ENCODE measurements at regions not wholly inside any gene's neighbourhood (a gene's known extent, or its start where the extent isn't known, plus 50 kb on each side); places are given as distances from the start of the nearest gene placed in this dataset.
"Not testable (repeated sequence)": the region's sequence is repeated elsewhere in the genome, so short reads cannot be mapped to it uniquely, and the experiment has no call there.

DNA sequence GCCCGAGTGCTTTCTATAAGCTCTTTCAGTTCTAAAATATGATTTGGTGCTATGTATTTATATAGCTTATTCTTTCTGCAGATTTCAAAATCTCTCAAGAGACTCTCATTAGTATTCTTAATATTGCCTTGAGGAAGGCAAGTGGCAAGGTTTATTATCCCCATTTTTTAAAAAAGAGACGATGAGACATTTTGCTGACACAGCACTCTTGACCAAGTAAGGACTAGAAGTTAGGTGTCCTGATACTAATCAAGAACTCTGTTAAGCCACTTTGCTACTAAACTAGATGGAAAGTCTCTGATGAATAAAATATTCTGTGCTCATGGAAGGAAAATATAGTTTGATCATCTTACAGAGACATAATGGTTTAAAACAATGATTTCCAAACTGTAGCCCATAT lies 164.7 kb downstream of the MZT1 start:
- Mint-ChIP-seq H3K36me3 (no peaks in the 10 kb centered on the region), H3K27me3 (no peaks in the 10 kb centered on the region), H3K4me1 (no peaks in the 10 kb centered on the region), H3K4me3 (no peak overlapping the region), H3K27ac (no peak overlapping the region), H3K9me3 (ENCODE audit: low read depth) (no peaks in the 10 kb centered on the region)
- DNase-seq, result no peak
- CTCF ChIA-PET, result no interaction called here
- ATAC-seq, result no peak

DNA sequence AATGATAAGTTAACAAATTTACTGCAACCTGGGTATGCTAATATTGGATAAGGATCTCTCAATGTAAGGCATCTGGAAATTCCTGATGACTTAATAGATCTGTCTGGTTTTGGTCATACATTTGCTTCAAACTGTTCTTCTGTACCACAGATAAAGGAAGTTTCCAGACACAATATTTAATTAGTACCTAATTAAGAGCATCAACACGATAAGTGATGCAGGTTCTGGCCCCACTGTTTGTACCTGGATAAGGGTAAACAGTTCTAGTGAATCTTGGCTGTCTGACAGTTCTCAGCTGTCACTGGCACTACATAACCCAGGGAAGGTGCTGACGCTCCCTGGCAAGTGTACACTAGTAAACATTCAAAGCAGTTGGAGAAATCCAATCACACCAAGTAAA lies 165.6 kb downstream of the MZT1 start:
- Mint-ChIP-seq H3K9me3 (ENCODE audit: low read depth) (no peaks in the 10 kb centered on the region), H3K4me3 (no peak overlapping the region), H3K27me3 (no peaks in the 10 kb centered on the region), H3K27ac (no peak overlapping the region), H3K4me1 (no peaks in the 10 kb centered on the region), H3K36me3 (no peaks in the 10 kb centered on the region)
- ATAC-seq, result no peak
- no peak for DNase-seq
- CTCF ChIA-PET, result no interaction called here

DNA sequence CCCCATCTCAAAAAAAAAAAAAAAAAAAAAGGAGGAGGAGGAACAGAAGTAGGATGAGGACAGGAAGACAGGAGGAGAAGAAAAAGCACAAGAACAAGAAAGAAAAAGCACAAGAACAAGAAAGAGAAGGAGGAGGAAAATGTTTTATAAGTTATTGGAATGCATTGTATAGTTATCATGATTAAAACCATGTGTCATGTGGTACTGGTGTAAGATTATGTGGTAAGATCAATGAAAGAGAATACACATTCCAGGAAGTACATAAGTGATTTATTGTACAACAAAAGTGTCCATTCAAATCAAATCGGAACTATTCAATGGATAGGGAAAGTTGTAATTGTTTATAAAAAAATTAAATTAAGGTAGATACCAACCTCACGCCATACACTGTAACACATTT lies 167.7 kb downstream of the MZT1 start:
- H3K36me3 Mint-ChIP-seq, result no peaks in the 10 kb centered on the region
- H3K27ac Mint-ChIP-seq, result no peak overlapping the region
- ATAC-seq (no peak), DNase-seq (no peak)
- H3K4me3 Mint-ChIP-seq, result no peak overlapping the region
- no peaks in the 10 kb centered on the region for H3K4me1 Mint-ChIP-seq
- CTCF ChIA-PET, result no interaction called here
- no peaks in the 10 kb centered on the region for H3K9me3 Mint-ChIP-seq (ENCODE audit: low read depth)
- H3K27me3 Mint-ChIP-seq, result no peaks in the 10 kb centered on the region

DNA sequence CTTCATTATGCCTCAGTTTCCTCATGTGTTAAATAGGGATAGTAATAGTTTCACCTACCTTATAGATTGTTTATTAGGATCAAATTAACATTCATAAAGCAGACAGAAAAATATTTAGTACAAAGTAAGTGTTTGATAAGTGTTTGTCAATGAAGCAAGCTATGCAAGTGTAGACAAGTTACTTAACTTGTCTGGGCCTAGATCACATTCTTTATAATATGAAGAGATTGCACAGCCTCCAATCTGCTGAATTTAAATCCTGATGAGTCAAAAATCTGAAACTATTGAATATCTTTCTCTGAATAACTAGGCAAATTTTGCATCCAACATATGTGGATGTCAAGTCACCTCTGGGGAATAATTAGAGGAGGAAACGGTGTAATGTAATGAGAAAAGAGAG lies 170.5 kb downstream of the MZT1 start:
- ATAC-seq, result no peak
- no peaks in the 10 kb centered on the region for H3K36me3 Mint-ChIP-seq
- H3K27me3 Mint-ChIP-seq, result no peaks in the 10 kb centered on the region
- no peak for DNase-seq
- H3K27ac Mint-ChIP-seq, result no peak overlapping the region
- H3K4me1 Mint-ChIP-seq, result no peaks in the 10 kb centered on the region
- CTCF ChIA-PET, result no interaction called here
- no peaks in the 10 kb centered on the region for H3K9me3 Mint-ChIP-seq (ENCODE audit: low read depth)
- no peak overlapping the region for H3K4me3 Mint-ChIP-seq

DNA sequence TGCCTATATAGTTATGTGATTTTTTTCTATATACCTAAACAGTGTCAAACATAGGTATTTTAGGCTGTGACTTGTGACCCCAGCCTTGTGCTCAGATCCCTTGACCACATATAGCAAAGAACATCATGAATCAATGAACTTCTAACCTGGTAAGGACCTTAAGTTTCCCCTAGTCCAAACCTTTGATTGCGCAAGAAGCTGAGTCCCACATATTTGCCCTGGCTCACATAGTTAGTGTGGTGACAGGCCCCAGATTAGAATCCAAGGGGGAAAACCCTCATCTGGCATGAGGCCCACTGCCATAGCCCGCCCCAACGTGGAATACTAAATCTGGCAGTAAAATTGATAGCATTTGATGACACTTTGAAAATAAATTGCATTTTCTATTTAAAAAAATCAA lies 171.8 kb downstream of the MZT1 start:
- Mint-ChIP-seq H3K4me3 (no peak overlapping the region), H3K27ac (no peak overlapping the region), H3K27me3 (no peaks in the 10 kb centered on the region), H3K9me3 (ENCODE audit: low read depth) (no peaks in the 10 kb centered on the region), H3K4me1 (no peaks in the 10 kb centered on the region), H3K36me3 (no peaks in the 10 kb centered on the region)
- DNase-seq, result no peak
- CTCF ChIA-PET, result no interaction called here
- ATAC-seq, result no peak

DNA sequence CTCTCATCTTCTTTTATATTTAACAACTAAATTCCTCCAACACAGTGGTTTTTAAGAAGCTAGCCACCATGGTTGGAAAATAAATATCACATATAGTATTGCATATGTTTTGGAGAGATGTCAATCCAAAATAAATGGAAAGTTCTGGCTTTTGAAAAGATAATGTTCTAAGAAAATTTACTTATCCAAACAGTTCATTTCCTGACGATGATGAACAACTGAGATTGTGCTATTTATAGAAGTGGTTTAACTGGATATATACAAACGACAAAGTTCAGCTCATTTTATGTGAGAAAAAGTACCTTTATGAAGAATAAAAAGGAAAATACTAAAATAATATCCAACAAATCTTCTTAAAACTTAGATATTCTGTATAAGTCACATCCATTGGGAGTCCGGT lies 174.7 kb downstream of the MZT1 start:
- H3K4me1 Mint-ChIP-seq, result no peaks in the 10 kb centered on the region
- H3K4me3 Mint-ChIP-seq, result no peak overlapping the region
- no peak overlapping the region for H3K27ac Mint-ChIP-seq
- no peaks in the 10 kb centered on the region for H3K36me3 Mint-ChIP-seq
- no peaks in the 10 kb centered on the region for H3K9me3 Mint-ChIP-seq (ENCODE audit: low read depth)
- DNase-seq (no peak), ATAC-seq (no peak)
- no peaks in the 10 kb centered on the region for H3K27me3 Mint-ChIP-seq
- CTCF ChIA-PET, result interaction anchor here (1.0 kb wide), 1 partner anchor 13 kb away, joined by 3 read pairs; no protein-coding TSS in a partner anchor

DNA sequence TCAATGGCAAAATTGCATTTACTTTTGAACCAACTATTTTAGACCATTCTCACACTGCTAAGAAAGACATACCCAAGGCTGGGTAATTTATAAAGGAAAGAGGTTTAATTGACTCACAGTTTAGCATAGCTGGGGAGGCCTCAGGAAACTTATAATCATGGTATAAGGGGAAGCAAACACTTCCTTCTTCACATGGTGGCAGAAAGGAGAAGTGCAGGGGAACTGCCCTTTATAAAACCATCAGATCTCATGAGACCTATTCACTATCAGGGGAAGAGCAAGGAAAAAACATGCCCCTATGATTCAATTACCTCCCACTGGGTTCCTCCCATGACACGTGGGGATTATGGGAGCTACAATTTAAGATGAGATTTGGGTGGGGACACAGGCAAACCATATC lies 181.5 kb downstream of the MZT1 start:
- CTCF ChIA-PET; H3K27ac Mint-ChIP-seq; ATAC-seq; H3K4me1 Mint-ChIP-seq; H3K27me3 Mint-ChIP-seq; H3K4me3 Mint-ChIP-seq; H3K36me3 Mint-ChIP-seq; H3K9me3 Mint-ChIP-seq (ENCODE audit: low read depth); DNase-seq: not testable (repeated sequence)

DNA sequence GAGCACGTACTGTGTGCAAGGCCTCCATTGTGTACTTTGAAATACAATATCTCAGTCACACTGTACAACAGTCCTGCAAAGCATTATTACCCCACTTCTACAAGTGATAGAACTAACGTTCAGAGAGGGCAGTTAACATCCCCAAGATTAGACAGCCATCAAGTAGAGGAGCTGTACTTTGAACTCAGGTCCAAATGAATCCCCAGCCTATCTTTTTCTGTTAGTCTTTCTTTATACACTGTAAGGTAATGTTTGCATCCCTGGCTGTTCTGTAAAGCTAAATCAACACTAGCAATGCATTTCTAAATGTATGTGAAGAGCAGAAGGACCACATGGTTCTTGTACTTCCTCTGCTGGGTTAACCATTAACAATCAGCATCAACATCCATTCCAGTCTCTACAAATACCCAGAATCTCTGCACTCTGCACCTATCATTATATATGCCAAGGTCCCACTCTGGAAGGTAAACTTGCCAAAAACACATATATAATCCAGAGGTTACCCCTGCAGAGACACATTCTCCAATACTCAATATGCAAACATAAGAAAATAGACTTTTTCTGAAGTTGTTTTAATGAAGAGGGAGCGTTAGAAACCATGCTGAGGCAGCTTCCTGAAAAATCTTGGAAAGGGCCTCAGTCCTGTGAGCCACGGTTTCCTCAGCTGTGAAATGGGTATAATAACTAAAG lies 182.3 kb downstream of the MZT1 start:
- no peaks in the 10 kb centered on the region for H3K9me3 Mint-ChIP-seq (ENCODE audit: low read depth)
- DNase-seq (no peak), ATAC-seq (no peak)
- no peaks in the 10 kb centered on the region for H3K4me1 Mint-ChIP-seq
- H3K36me3 Mint-ChIP-seq, result no peaks in the 10 kb centered on the region
- H3K27ac Mint-ChIP-seq, result no peak overlapping the region
- H3K4me3 Mint-ChIP-seq, result no peak overlapping the region
- no peaks in the 10 kb centered on the region for H3K27me3 Mint-ChIP-seq
- CTCF ChIA-PET, result no interaction called here

DNA sequence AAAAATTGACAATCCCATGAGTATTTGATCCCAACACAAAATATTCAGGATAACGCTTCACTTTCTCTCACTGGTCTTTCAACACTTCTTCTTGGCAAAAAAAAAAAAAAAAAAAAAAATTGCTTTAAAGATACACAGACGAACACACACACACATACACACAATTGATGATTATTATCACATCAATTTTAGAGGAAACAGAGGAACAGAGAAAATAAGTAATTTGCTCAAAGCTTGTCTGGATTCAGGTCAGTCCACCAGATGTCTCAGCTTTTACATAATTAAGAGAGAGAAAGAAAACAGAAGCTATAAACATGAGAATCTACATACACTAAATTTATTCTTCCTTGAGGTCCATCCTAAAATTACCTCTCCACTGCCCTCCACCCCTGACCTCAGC lies 183.4 kb downstream of the MZT1 start:
- H3K27ac Mint-ChIP-seq, result no peak overlapping the region
- H3K4me3 Mint-ChIP-seq, result no peak overlapping the region

DNA sequence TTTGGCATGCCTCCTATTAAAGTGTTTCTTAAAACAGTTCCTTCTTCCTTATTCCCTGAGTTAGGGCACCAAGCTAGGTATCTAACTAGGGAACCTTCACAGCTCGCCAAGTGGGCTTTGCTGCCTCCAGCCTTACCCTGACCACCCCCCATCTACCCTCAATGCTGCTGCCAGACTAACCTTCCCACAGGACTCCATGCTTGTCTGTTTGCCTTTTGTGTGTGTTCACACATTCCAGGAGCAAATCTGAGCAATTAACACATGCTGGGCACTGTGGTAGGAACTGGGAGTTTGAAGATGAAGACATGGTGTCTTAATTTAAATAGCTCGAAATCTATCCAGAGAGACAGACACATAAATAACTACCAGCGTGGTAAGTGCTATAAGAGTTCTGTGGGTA lies 185.2 kb downstream of the MZT1 start:
- CTCF ChIA-PET, result no interaction called here

More for the DNA sequence above, 183.4 kb downstream of the MZT1 start:
- CTCF ChIA-PET, result no interaction called here
- H3K36me3 Mint-ChIP-seq, result no peaks in the 10 kb centered on the region
- DNase-seq (no peak), ATAC-seq (no peak)
- no peaks in the 10 kb centered on the region for H3K27me3 Mint-ChIP-seq
- no peaks in the 10 kb centered on the region for H3K9me3 Mint-ChIP-seq (ENCODE audit: low read depth)
- no peaks in the 10 kb centered on the region for H3K4me1 Mint-ChIP-seq

DNA sequence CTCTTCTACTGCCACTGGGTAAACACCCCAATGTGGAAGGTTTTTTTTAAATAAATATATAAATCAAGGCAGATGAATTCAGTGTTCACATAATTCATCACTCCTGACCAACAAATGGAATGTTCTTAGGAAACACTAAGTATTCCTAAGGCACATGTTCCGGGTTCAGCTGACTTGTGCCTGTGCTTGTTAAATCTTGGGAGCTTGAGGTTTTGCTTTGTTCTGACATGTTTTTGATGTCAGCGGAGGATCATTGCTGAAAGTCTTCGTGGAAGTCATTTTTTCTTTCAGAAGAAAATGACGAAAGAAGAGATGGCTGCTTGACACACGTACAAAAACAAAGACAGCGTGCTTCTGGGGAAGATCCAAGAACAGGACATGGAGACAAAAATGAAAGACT lies 185.8 kb downstream of the MZT1 start:
- H3K27me3 Mint-ChIP-seq, result no peaks in the 10 kb centered on the region
- no peak overlapping the region for H3K4me3 Mint-ChIP-seq
- no peak overlapping the region for H3K27ac Mint-ChIP-seq
- H3K36me3 Mint-ChIP-seq, result no peaks in the 10 kb centered on the region
- DNase-seq, result no peak
- CTCF ChIA-PET, result no interaction called here
- no peaks in the 10 kb centered on the region for H3K4me1 Mint-ChIP-seq
- ATAC-seq, result no peak
- no peaks in the 10 kb centered on the region for H3K9me3 Mint-ChIP-seq (ENCODE audit: low read depth)

More for the DNA sequence above, 185.2 kb downstream of the MZT1 start:
- Mint-ChIP-seq H3K4me1 (no peaks in the 10 kb centered on the region), H3K27me3 (no peaks in the 10 kb centered on the region), H3K36me3 (no peaks in the 10 kb centered on the region), H3K9me3 (ENCODE audit: low read depth) (no peaks in the 10 kb centered on the region), H3K27ac (no peak overlapping the region), H3K4me3 (no peak overlapping the region)
- ATAC-seq (no peak), DNase-seq (no peak)

DNA sequence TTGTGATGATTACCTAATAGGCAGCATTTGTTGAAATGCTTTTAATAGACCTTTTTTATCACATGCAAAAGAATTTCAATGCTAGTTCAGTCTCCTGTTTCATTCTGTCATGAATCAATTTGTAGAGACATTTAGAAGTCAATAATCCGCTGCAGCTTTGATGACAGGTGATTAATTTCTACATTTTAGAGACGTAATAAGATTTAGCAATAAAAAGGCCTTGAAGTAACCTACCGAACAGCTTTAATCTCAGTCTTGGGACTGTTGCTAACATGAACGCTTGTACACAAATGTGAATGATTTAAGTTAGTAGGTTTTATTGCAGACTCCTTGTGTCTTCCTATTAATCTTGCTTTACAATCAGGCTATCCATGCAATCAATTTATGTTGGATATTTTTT lies 186.5 kb downstream of the MZT1 start:
- no peak for DNase-seq
- Mint-ChIP-seq H3K4me3 (no peak overlapping the region), H3K27me3 (no peaks in the 10 kb centered on the region), H3K36me3 (no peaks in the 10 kb centered on the region), H3K27ac (no peak overlapping the region), H3K9me3 (ENCODE audit: low read depth) (no peaks in the 10 kb centered on the region), H3K4me1 (no peaks in the 10 kb centered on the region)
- CTCF ChIA-PET, result no interaction called here
- no peak for ATAC-seq

DNA sequence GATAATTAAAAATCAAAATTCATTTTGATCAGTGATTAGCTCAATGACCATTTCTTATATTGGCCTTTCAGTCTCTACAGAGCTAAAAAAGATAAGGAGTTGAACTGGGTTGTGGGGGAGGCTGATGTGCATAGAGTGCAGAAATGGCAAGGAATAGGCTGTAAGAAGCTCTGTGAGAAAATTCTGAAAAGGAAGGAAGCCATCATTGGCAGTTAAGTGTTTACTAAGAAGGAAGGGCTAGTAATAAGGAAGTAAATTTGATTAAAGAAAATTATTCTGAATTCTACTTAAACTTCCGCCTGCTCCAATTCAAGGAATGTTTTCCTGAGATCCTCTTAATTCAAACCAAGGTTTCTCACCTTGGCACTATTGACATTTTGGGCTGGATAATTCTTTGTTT lies 187.5 kb downstream of the MZT1 start:
- Mint-ChIP-seq H3K27me3 (no peaks in the 10 kb centered on the region), H3K9me3 (ENCODE audit: low read depth) (no peaks in the 10 kb centered on the region), H3K4me3 (no peak overlapping the region), H3K4me1 (no peaks in the 10 kb centered on the region), H3K27ac (no peak overlapping the region), H3K36me3 (no peaks in the 10 kb centered on the region)
- no peak for ATAC-seq
- CTCF ChIA-PET, result no interaction called here
- no peak for DNase-seq

DNA sequence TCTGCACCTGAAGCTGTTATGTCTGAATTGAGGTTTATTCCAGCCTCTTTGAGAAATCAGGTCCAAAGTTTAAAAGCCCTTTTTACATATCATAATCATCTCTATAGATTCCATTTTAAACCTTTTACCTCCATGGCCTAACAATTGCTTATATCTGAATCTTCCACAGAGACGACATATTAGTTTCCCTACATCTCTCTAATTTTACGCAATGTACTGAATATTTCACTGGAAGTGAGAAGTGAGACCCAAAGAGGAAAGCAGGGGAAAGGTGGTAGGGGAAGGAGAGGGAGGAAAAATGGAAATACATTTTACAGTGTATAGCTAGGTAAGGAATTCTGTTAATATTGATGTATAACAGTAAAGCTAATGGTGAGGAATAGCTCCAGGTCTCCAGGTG lies 189.6 kb downstream of the MZT1 start:
- no peak overlapping the region for H3K27ac Mint-ChIP-seq
- no peaks in the 10 kb centered on the region for H3K27me3 Mint-ChIP-seq
- H3K4me3 Mint-ChIP-seq, result no peak overlapping the region
- DNase-seq (no peak), ATAC-seq (no peak)
- no peaks in the 10 kb centered on the region for H3K4me1 Mint-ChIP-seq
- no peaks in the 10 kb centered on the region for H3K9me3 Mint-ChIP-seq (ENCODE audit: low read depth)
- H3K36me3 Mint-ChIP-seq, result no peaks in the 10 kb centered on the region
- CTCF ChIA-PET, result no interaction called here

DNA sequence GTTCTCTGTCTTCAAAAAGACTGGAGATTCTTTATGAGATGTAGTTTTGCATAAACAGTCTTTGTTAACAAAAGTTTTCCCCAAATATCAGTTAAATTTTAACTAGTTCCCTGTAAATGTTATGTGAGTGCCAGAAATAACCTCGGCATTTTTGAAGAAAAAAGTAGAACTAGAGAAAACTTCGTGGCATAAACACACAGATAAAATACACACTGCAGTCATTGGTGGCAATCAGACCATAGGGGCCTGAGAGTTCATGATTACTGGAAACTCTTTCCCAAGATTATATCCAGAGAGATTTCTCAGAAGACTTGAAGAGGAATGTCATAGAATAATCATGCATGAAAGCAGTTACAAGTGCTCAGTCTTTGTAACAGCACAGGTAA lies 190.0 kb downstream of the MZT1 start:
- DNase-seq (no peak), ATAC-seq (no peak)
- no peaks in the 10 kb centered on the region for H3K9me3 Mint-ChIP-seq (ENCODE audit: low read depth)
- H3K27me3 Mint-ChIP-seq, result no peaks in the 10 kb centered on the region
- no peaks in the 10 kb centered on the region for H3K4me1 Mint-ChIP-seq
- H3K36me3 Mint-ChIP-seq, result no peaks in the 10 kb centered on the region
- no peak overlapping the region for H3K4me3 Mint-ChIP-seq
- no peak overlapping the region for H3K27ac Mint-ChIP-seq
- CTCF ChIA-PET, result no interaction called here
